Ecto neural progenitor cell (in vitro differentiated cells): ENCODE measurements at regions not wholly inside any gene's neighbourhood (a gene's known extent, or its start where the extent isn't known, plus 50 kb on each side); places are given as distances from the start of the nearest gene placed in this dataset.

ENCODE experiments used
- DNase-seq: peaks from one replicate; pipeline ENCODE4 v3.0.0-alpha.2; 2018; ENCODE audit warnings: low spot score

GRCh38 chr4:11593576-11594116 lies 165.0 kb upstream of the HS3ST1 start:
- DNase-seq: no peak

GRCh38 chr4:11592276-11592675 lies 163.6 kb upstream of the HS3ST1 start:
- no peak for DNase-seq

- no peak for DNase-seq
These were observed 161.4 kb upstream of the HS3ST1 start for GRCh38 chr4:11590132-11590531.

- DNase-seq: no peak
These were observed 161.0 kb upstream of the HS3ST1 start for GRCh38 chr4:11589676-11590075.

- DNase-seq: no peak
These were observed 159.1 kb upstream of the HS3ST1 start for GRCh38 chr4:11587797-11588196.

GRCh38 chr4:11585506-11585905 lies 156.8 kb upstream of the HS3ST1 start:
- no peak for DNase-seq

GRCh38 chr4:11568511-11568910 lies 139.8 kb upstream of the HS3ST1 start:
- DNase-seq: no peak

- DNase-seq: no peak
These were observed 137.8 kb upstream of the HS3ST1 start for GRCh38 chr4:11566444-11567022.

GRCh38 chr4:11565899-11566298 lies 137.2 kb upstream of the HS3ST1 start:
- no peak for DNase-seq

- DNase-seq: no peak
These were observed 136.5 kb upstream of the HS3ST1 start for GRCh38 chr4:11565213-11565612.

- DNase-seq: no peak
These were observed 135.3 kb upstream of the HS3ST1 start for GRCh38 chr4:11564021-11564420.

- DNase-seq: no peak
These were observed 120.8 kb upstream of the HS3ST1 start for GRCh38 chr4:11549525-11549924.

- no peak for DNase-seq
These were observed 119.9 kb upstream of the HS3ST1 start for GRCh38 chr4:11548597-11549082.

- DNase-seq: no peak
These were observed 117.9 kb upstream of the HS3ST1 start for GRCh38 chr4:11546391-11547175.

- no peak for DNase-seq
These were observed 117.0 kb upstream of the HS3ST1 start for GRCh38 chr4:11545651-11546050.

- no peak for DNase-seq
These were observed 115.5 kb upstream of the HS3ST1 start for GRCh38 chr4:11544211-11544610.

GRCh38 chr4:11543706-11544105 lies 115.0 kb upstream of the HS3ST1 start:
- no peak for DNase-seq

- DNase-seq: no peak
These were observed 114.3 kb upstream of the HS3ST1 start for GRCh38 chr4:11542952-11543351.

- no peak for DNase-seq
These were observed 109.2 kb upstream of the HS3ST1 start for GRCh38 chr4:11537846-11538245.

GRCh38 chr4:11535333-11535732 lies 106.6 kb upstream of the HS3ST1 start:
- DNase-seq: no peak

- DNase-seq: no peak
These were observed 106.1 kb upstream of the HS3ST1 start for GRCh38 chr4:11534623-11535302.

GRCh38 chr4:11532138-11532537 lies 103.4 kb upstream of the HS3ST1 start:
- DNase-seq: no peak
